HG02759 (cell line): ENCODE measurements at regions not wholly inside any gene's neighbourhood (a gene's known extent, or its start where the extent isn't known, plus 50 kb on each side); places are given as distances from the start of the nearest gene placed in this dataset.
"Not testable (repeated sequence)": the region's sequence is repeated elsewhere in the genome, so short reads cannot be mapped to it uniquely, and the experiment has no call there.

Experiments
- ATAC-seq: cut with Tn5 transposase; IDR thresholded peaks from one replicate; pipeline ENCODE4 v1.9.1; 2021; ENCODE audit warnings: mild to moderate bottlenecking, moderate library complexity; ENCODE audit not compliant: unreplicated experiment

- ATAC-seq, result no peak
Measured at GRCh38 chrX:113390531-113390930, 549.9 kb upstream of the AMOT start.

GRCh38 chrX:113389846-113390245, 549.2 kb upstream of the AMOT start:
- ATAC-seq, result no peak

- no peak for ATAC-seq
Measured at GRCh38 chrX:113384628-113385027, 544.0 kb upstream of the AMOT start.

GRCh38 chrX:113373421-113373820, 532.8 kb upstream of the AMOT start:
- ATAC-seq, result not testable (repeated sequence)

- ATAC-seq, result no peak
Measured at GRCh38 chrX:113370006-113370405, 529.4 kb upstream of the AMOT start.

- no peak for ATAC-seq
Measured at GRCh38 chrX:113369056-113369455, 528.4 kb upstream of the AMOT start.

GRCh38 chrX:113353134-113353533, 512.5 kb upstream of the AMOT start:
- no peak for ATAC-seq

GRCh38 chrX:113330416-113330815, 489.8 kb upstream of the AMOT start:
- ATAC-seq, result no peak

- ATAC-seq, result no peak
Measured at GRCh38 chrX:113315927-113316326, 475.3 kb upstream of the AMOT start.

GRCh38 chrX:113305496-113305895, 464.9 kb upstream of the AMOT start:
- ATAC-seq, result no peak

- no peak for ATAC-seq
Measured at GRCh38 chrX:113300580-113300979, 459.9 kb upstream of the AMOT start.

- ATAC-seq, result no peak
Measured at GRCh38 chrX:113297437-113297836, 456.8 kb upstream of the AMOT start.

- no peak for ATAC-seq
Measured at GRCh38 chrX:113289503-113289902, 448.9 kb upstream of the AMOT start.

- no peak for ATAC-seq
Measured at GRCh38 chrX:113287761-113288160, 447.1 kb upstream of the AMOT start.

GRCh38 chrX:113275804-113276203, 435.2 kb upstream of the AMOT start:
- ATAC-seq, result no peak

GRCh38 chrX:113274791-113275190, 434.2 kb upstream of the AMOT start:
- ATAC-seq, result no peak

- ATAC-seq, result no peak
Measured at GRCh38 chrX:113274345-113274744, 433.7 kb upstream of the AMOT start.

GRCh38 chrX:113269203-113269602, 428.6 kb upstream of the AMOT start:
- ATAC-seq, result no peak

GRCh38 chrX:113260474-113260873, 419.8 kb upstream of the AMOT start:
- peak; percentile 48 for ATAC-seq

GRCh38 chrX:113222305-113222704, 381.7 kb upstream of the AMOT start:
- ATAC-seq, result no peak

- ATAC-seq, result no peak
Measured at GRCh38 chrX:113212052-113212451, 371.4 kb upstream of the AMOT start.

- no peak for ATAC-seq
Measured at GRCh38 chrX:113202601-113203000, 362.0 kb upstream of the AMOT start.

GRCh38 chrX:113195949-113196348, 355.3 kb upstream of the AMOT start:
- no peak for ATAC-seq

GRCh38 chrX:113192418-113192817, 351.8 kb upstream of the AMOT start:
- ATAC-seq, result no peak
